IMR-90 (cell line): ENCODE measurements at regions not wholly inside any gene's neighbourhood (a gene's known extent, or its start where the extent isn't known, plus 50 kb on each side); places are given as distances from the start of the nearest gene placed in this dataset.

Experiments used
- ATAC-seq: fragments of 200-7000 bp; cut with Tn5 transposase; 2 replicates; pipeline ENCODE4 v1.9.1; 2020; ENCODE audit warnings: low read depth, mild to moderate bottlenecking, moderate library complexity
- BruUV-seq: library from RNA; stranded (reverse); fragments of 400-500 nt; replicated peaks from 2 replicates; lab custom pipeline; 2021; lab: Mats Ljungman, UMichigan
- CTCF ChIA-PET: fragments of 300-600 bp; formaldehyde crosslinking; extraction: SDS; loops from one replicate; lab custom pipeline; 2021; ENCODE audit warnings: antibody characterized with exemption; lab: Yijun Ruan, JAX
- POLR2A ChIA-PET: fragments of 300-600 bp; sonication (Branson Sonifier 250); formaldehyde crosslinking; loops from one replicate; lab custom pipeline; 2022; ENCODE audit warnings: antibody characterized with exemption; ENCODE audit not compliant: unreplicated experiment; lab: Charles Lee
- DNase-seq: peaks from one replicate; pipeline ENCODE4 v3.0.0; 2013
- H2AFZ ChIP-seq: replicated peaks from 2 replicates; pipeline ENCODE3; 2013; ENCODE audit warnings: low read length, mild to moderate bottlenecking; ENCODE audit not compliant: poor library complexity
- H2AK5ac ChIP-seq: 2 replicates; pipeline ENCODE4 v1.6.1; 2013; ENCODE audit warnings: low read depth, low read length, inconsistent platforms
- H2AK9ac ChIP-seq: replicated peaks from 2 replicates; pipeline ENCODE3; 2013; ENCODE audit warnings: mild to moderate bottlenecking, low read depth, low read length, moderate library complexity; ENCODE audit not compliant: poor library complexity
- H2BK120ac ChIP-seq: 2 replicates; pipeline ENCODE4 v1.6.1; 2013; ENCODE audit warnings: low read depth, low read length, inconsistent platforms
- H2BK15ac ChIP-seq: 3 replicates; pipeline ENCODE4 v1.6.1; 2013; ENCODE audit warnings: low read depth, low read length, inconsistent platforms
- H2BK20ac ChIP-seq: 2 replicates; pipeline ENCODE4 v1.6.1; 2013; ENCODE audit warnings: low read depth, mild to moderate bottlenecking, inconsistent platforms, low read length, moderate library complexity
- H2BK5ac ChIP-seq: 2 replicates; pipeline ENCODE4 v1.6.1; 2013; ENCODE audit warnings: mild to moderate bottlenecking, low read depth, low read length, inconsistent platforms; ENCODE audit not compliant: poor library complexity, severe bottlenecking
- H3K14ac ChIP-seq: replicated peaks from 2 replicates; pipeline ENCODE4 v1.6.1; 2013; ENCODE audit warnings: low read depth, low read length, inconsistent platforms
- H3K18ac ChIP-seq: 2 replicates; pipeline ENCODE4 v1.6.1; 2013; ENCODE audit warnings: low read depth, low read length, control low read depth
- H3K23ac ChIP-seq: 2 replicates; pipeline ENCODE4 v1.6.1; 2013; ENCODE audit warnings: low read depth, low read length, inconsistent platforms
- H3K27ac ChIP-seq: 2 replicates; pipeline ENCODE4 v1.5.1; 2013; ENCODE audit warnings: mild to moderate bottlenecking, control low read depth, low read length; ENCODE audit not compliant: insufficient read depth
- H3K27me3 ChIP-seq: 2 replicates; pipeline ENCODE4 v1.6.1; 2013; ENCODE audit warnings: low read length; ENCODE audit not compliant: control insufficient read depth, insufficient read depth
- H3K36me3 ChIP-seq: 2 replicates; pipeline ENCODE4 v1.6.1; 2013; ENCODE audit warnings: low read length, mixed read lengths; ENCODE audit not compliant: control insufficient read depth, insufficient read depth
- H3K4ac ChIP-seq: 2 replicates; pipeline ENCODE4 v1.6.1; 2013; ENCODE audit warnings: low read depth, low read length, inconsistent platforms
- H3K4me1 ChIP-seq: 2 replicates; pipeline ENCODE4 v1.6.1; 2013; ENCODE audit warnings: low read length, mixed read lengths; ENCODE audit not compliant: control insufficient read depth, insufficient read depth
- H3K4me2 ChIP-seq: 2 replicates; pipeline ENCODE4 v1.6.1; 2013; ENCODE audit warnings: low read depth, mild to moderate bottlenecking, control low read depth, low read length, moderate library complexity
- H3K4me3 ChIP-seq: 2 replicates; pipeline ENCODE4 v1.5.1; 2013; ENCODE audit warnings: low read depth, mild to moderate bottlenecking, control low read depth, low read length, moderate library complexity; ENCODE audit not compliant: insufficient read depth
- H3K56ac ChIP-seq: 2 replicates; pipeline ENCODE4 v1.6.1; 2013; ENCODE audit warnings: low read length, inconsistent platforms; ENCODE audit not compliant: insufficient read depth; ENCODE audit errors: extremely low read depth
- H3K79me1 ChIP-seq, 2 experiments: 2 replicates each; pipeline ENCODE4 v1.6.1; 2013; ENCODE audit warnings: low read length in 2 of 2, inconsistent platforms in 1 of 2, low read depth in 1 of 2
- H3K9ac ChIP-seq: 2 replicates; pipeline ENCODE4 v1.6.1; 2013; ENCODE audit warnings: low read depth, low read length, control low read depth
- H3K9me1 ChIP-seq: 2 replicates; pipeline ENCODE4 v1.6.1; 2013; ENCODE audit warnings: low read length, inconsistent platforms; ENCODE audit not compliant: insufficient read depth
- H3K9me3 ChIP-seq: 2 replicates; pipeline ENCODE4 v1.6.1; 2013; ENCODE audit warnings: low read length; ENCODE audit not compliant: control insufficient read depth, insufficient read depth
- H4K20me1 ChIP-seq: 2 replicates; pipeline ENCODE4 v1.6.1; 2013; ENCODE audit warnings: low read length, inconsistent platforms; ENCODE audit not compliant: insufficient read depth
- H4K5ac ChIP-seq: 2 replicates; pipeline ENCODE4 v1.6.1; 2013; ENCODE audit warnings: mild to moderate bottlenecking, low read depth, low read length, control low read depth
- H4K8ac ChIP-seq, 2 experiments: 2 replicates each; pipeline ENCODE4 v1.6.1; 2013; ENCODE audit warnings: low read depth in 2 of 2, low read length in 2 of 2, control low read depth in 1 of 2, inconsistent platforms in 1 of 2
- H4K91ac ChIP-seq: 2 replicates; pipeline ENCODE4 v1.6.1; 2013; ENCODE audit warnings: low read depth, low read length, inconsistent platforms; ENCODE audit not compliant: insufficient read depth
- BHLHE40 ChIP-seq: fragments of 150-350 bp; IDR thresholded peaks from 2 replicates; pipeline ENCODE4 v1.6.1; 2016; ENCODE audit warnings: mild to moderate bottlenecking, low read depth, low read length
- CEBPB ChIP-seq: IDR thresholded peaks from 2 replicates; pipeline ENCODE4 v1.6.1; 2012; ENCODE audit warnings: low read depth, low read length, improper control_type of control experiment
- CHD1 ChIP-seq: IDR thresholded peaks from 2 replicates; pipeline ENCODE4 v1.6.1; 2012; ENCODE audit warnings: low read depth, low read length, improper control_type of control experiment
- FOS ChIP-seq: fragments of 150-350 bp; IDR thresholded peaks from 2 replicates; pipeline ENCODE4 v1.6.1; 2016; ENCODE audit warnings: low read depth, low read length
- MAFK ChIP-seq: IDR thresholded peaks from 2 replicates; pipeline ENCODE4 v1.6.1; 2012; ENCODE audit warnings: low read depth, low read length, improper control_type of control experiment
- MAZ ChIP-seq: IDR thresholded peaks from 2 replicates; pipeline ENCODE4 v1.6.1; 2012; ENCODE audit warnings: low read depth, mild to moderate bottlenecking, low read length, improper control_type of control experiment, moderate library complexity, borderline replicate concordance
- MXI1 ChIP-seq: IDR thresholded peaks from 2 replicates; pipeline ENCODE4 v1.6.1; 2012; ENCODE audit warnings: low read depth, mild to moderate bottlenecking, low read length, moderate library complexity, borderline replicate concordance
- NFE2L2 ChIP-seq: fragments of 150-350 bp; IDR thresholded peaks from 2 replicates; pipeline ENCODE4 v1.6.1; 2016; ENCODE audit warnings: low read depth, mild to moderate bottlenecking, low read length
- POLR2A ChIP-seq: IDR thresholded peaks from 2 replicates; pipeline ENCODE4 v1.6.1; 2012; ENCODE audit warnings: mild to moderate bottlenecking, low read depth, low read length
- RAD21 ChIP-seq: IDR thresholded peaks from 2 replicates; pipeline ENCODE4 v1.6.1; 2012; ENCODE audit warnings: low read length, improper control_type of control experiment
- RCOR1 ChIP-seq: IDR thresholded peaks from 2 replicates; pipeline ENCODE4 v1.6.1; 2012; ENCODE audit warnings: mild to moderate bottlenecking, low read length, improper control_type of control experiment; ENCODE audit not compliant: insufficient replicate concordance
- RFX5 ChIP-seq: IDR thresholded peaks from 2 replicates; pipeline ENCODE4 v1.8.0; 2012; ENCODE audit warnings: low read depth, mild to moderate bottlenecking, low read length, moderate library complexity
- SMC3 ChIP-seq: fragments of 150-350 bp; IDR thresholded peaks from 2 replicates; pipeline ENCODE4 v1.6.1; 2016; ENCODE audit warnings: low read depth, mild to moderate bottlenecking, antibody characterized with exemption, low read length, moderate library complexity
- WGBS, 2 experiments: methylation state at CpG; one replicate each; pipeline versions ENCODE4 v1.1.5 to v1.1.7; 2013; ENCODE audit warnings: missing lambda C conversion rate in 2 of 2; ENCODE audit not compliant: insufficient read length in 1 of 2; ENCODE audit errors: extremely low coverage in 2 of 2; 5-methylcytosine and 5-hydroxymethylcytosine counted together
- dilution Hi-C: fragments of 300-500 bp; cut with HindIII; formaldehyde crosslinking; loops from one replicate; pipeline ENCODE4 v1.14.3; 2018; ENCODE audit warnings: low sequenced_read_pairs; ENCODE audit not compliant: unreplicated experiment
- in situ Hi-C: fragments of 300-500 bp; cut with MboI; formaldehyde crosslinking; loops from 3 replicates; pipeline ENCODE4 v1.14.3; 2019; ENCODE audit warnings: low sequenced_read_pairs, inconsistent platforms, mixed read lengths
- intact Hi-C: fragments of 100-400 bp; cut with micrococcal nuclease; formaldehyde crosslinking; loops from 2 replicates; pipeline ENCODE4 v1.10.0; 2022
- TF ChIP-seq, protein P1 (sequence below): fragments of 150-350 bp; IDR thresholded peaks from 2 replicates; pipeline ENCODE4 v1.6.1; 2017; ENCODE audit warnings: mild to moderate bottlenecking, antibody characterized with exemption, low read length, low read depth
- TF ChIP-seq, protein P2 (sequence below): fragments of 150-350 bp; IDR thresholded peaks from 2 replicates; pipeline ENCODE4 v1.6.1; 2016; ENCODE audit warnings: low read depth, mild to moderate bottlenecking, low read length, moderate library complexity, borderline replicate concordance
- TF ChIP-seq, protein P3 (sequence below): conservative IDR thresholded peaks from 2 replicates; pipeline ENCODE4 v1.5.1; 2012; ENCODE audit warnings: mild to moderate bottlenecking, low read depth, low read length, improper control_type of control experiment

DNA sequence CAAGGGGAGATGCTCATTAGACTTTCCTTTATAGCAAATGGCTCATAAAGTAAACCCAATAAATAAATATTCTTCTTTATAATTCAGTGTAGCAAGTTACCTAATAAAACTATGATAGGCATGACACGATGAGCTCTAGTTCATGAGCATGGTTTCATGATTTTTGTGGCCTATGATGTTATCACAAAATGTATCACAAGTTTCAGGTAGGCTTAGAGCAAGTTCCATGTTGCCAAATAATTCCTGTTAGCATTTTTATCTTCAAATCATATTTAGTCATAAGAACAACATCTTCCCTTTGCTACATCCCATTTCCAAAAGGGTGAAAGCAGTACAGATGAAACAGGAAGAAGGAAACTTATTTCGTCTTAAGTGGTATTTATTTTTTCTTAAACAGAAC is 200.2 kb downstream of the ENC1 start:
- no CpG with 5 or more reads among the region's 2 CpGs for WGBS, 2 experiments
- dilution Hi-C loops, result no loop called here

More for the DNA sequence above, 200.2 kb downstream of the ENC1 start:
- intact Hi-C loops, result no loop called here
- Histone ChIP-seq H3K18ac (no peak overlapping the region), H3K27me3 (peaks cover 22% of the 10 kb centered on the region), H3K4me1 (no peaks in the 10 kb centered on the region), H2AFZ (no peak overlapping the region), H4K5ac (no peak overlapping the region), H4K91ac (no peak overlapping the region), H3K14ac (no peak overlapping the region), H4K8ac (no peak overlapping the region), H2BK20ac (no peak overlapping the region), H2AK5ac (no peak overlapping the region), H3K4ac (no peak overlapping the region), H3K27ac (no peak overlapping the region), H3K9me1 (no peaks in the 10 kb centered on the region), H2BK15ac (no peak overlapping the region), H2BK120ac (no peak overlapping the region), H3K56ac (no peak overlapping the region), H3K79me1 (no peaks in the 10 kb centered on the region), H3K9ac (no peak overlapping the region), H3K23ac (no peak overlapping the region), H3K36me3 (no peaks in the 10 kb centered on the region), H2AK9ac (no peak overlapping the region), H3K4me2 (no peak overlapping the region), H4K20me1 (no peaks in the 10 kb centered on the region), H2BK5ac (no peak overlapping the region), H3K9me3 (no peaks in the 10 kb centered on the region), H3K4me3 (no peak overlapping the region)
- ATAC-seq (no peak), DNase-seq (no peak)
- ChIA-PET CTCF (no interaction called here), POLR2A (no interaction called here)
- in situ Hi-C loops, result no loop called here
- no TSS peak for BruUV-seq
- TF ChIP-seq NFE2L2 (no peak), MAFK (no peak), POLR2A (no peak), MAZ (no peak), FOS (no peak), SMC3 (no peak), RFX5 (no peak), BHLHE40 (no peak), MXI1 (no peak), CEBPB (no peak), CHD1 (no peak), RAD21 (no peak), RCOR1 (no peak)
- TF ChIP-seq, protein P1, sequence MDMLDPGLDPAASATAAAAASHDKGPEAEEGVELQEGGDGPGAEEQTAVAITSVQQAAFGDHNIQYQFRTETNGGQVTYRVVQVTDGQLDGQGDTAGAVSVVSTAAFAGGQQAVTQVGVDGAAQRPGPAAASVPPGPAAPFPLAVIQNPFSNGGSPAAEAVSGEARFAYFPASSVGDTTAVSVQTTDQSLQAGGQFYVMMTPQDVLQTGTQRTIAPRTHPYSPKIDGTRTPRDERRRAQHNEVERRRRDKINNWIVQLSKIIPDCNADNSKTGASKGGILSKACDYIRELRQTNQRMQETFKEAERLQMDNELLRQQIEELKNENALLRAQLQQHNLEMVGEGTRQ, result no peak
- TF ChIP-seq, protein P2, sequence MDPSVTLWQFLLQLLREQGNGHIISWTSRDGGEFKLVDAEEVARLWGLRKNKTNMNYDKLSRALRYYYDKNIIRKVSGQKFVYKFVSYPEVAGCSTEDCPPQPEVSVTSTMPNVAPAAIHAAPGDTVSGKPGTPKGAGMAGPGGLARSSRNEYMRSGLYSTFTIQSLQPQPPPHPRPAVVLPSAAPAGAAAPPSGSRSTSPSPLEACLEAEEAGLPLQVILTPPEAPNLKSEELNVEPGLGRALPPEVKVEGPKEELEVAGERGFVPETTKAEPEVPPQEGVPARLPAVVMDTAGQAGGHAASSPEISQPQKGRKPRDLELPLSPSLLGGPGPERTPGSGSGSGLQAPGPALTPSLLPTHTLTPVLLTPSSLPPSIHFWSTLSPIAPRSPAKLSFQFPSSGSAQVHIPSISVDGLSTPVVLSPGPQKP, result no peak
- TF ChIP-seq, protein P3, sequence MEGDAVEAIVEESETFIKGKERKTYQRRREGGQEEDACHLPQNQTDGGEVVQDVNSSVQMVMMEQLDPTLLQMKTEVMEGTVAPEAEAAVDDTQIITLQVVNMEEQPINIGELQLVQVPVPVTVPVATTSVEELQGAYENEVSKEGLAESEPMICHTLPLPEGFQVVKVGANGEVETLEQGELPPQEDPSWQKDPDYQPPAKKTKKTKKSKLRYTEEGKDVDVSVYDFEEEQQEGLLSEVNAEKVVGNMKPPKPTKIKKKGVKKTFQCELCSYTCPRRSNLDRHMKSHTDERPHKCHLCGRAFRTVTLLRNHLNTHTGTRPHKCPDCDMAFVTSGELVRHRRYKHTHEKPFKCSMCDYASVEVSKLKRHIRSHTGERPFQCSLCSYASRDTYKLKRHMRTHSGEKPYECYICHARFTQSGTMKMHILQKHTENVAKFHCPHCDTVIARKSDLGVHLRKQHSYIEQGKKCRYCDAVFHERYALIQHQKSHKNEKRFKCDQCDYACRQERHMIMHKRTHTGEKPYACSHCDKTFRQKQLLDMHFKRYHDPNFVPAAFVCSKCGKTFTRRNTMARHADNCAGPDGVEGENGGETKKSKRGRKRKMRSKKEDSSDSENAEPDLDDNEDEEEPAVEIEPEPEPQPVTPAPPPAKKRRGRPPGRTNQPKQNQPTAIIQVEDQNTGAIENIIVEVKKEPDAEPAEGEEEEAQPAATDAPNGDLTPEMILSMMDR, result no peak
